Erythroblast (primary cell): ENCODE measurements at regions not wholly inside any gene's neighbourhood (a gene's known extent, or its start where the extent isn't known, plus 50 kb on each side); places are given as distances from the start of the nearest gene placed in this dataset.

ENCODE experiments used
- GATA1 ChIP-seq: IDR thresholded peaks from 2 replicates; pipeline ENCODE4 v1.6.1; 2011; ENCODE audit warnings: low read depth, mild to moderate bottlenecking, control low read depth, low read length, moderate library complexity
- POLR2A ChIP-seq: IDR thresholded peaks from 2 replicates; pipeline ENCODE4 v1.6.1; 2011; ENCODE audit warnings: mild to moderate bottlenecking, low read length

GRCh38 chr6:62480544-62480943 lies 194.5 kb upstream of the KHDRBS2 start:
- TF ChIP-seq POLR2A (no peak), GATA1 (no peak)
